ENCODE measurements at regions not wholly inside any gene's neighbourhood (a gene's known extent, or its start where the extent isn't known, plus 50 kb on each side); places are given as distances from the start of the nearest gene placed in this dataset.

DNA sequence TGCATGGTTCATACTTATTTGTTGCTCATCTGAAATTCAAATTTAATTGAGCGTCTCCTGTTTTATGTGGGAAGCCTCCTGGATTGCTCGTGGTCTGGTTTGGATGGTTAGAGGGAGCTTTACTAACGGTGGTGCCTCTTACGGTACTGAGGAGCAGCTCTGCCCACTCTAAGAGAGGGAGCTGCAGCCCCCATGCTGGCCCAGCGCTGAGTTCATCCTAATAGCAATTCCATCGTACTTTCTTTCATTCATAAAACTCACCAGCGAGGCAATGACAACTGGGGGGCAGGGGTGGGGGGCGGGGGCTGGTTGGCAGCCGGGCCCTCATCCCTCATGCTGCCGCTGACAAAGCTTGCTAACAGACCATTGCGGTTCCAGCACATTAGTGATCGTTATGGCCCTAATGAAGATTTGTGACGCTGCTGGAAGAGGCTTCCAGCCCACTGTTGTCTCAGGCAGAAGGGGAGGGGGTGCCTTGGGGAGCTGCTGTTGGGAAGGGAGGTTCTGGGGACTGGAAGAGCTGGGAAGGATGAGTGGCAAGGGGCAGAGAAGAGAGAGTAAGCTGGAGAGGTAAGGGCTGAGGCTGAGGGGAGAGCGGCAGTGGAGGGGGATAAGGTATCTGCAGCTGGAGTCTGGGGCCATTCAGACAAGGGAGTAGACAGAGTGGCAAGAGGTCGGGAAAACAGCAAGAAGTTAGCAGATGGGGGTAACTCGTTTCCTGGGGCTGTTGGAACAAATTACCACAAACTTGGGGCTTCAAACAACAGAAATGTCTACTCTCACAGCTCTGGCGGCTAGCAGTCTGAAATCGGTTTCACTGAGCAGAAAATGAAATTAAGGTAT is 238.1 kb downstream of the LPIN1 start:
- no TSS peak for BruUV-seq (replicated peaks)

GRCh38 chr2:11985817-11986566 is 239.6 kb downstream of the LPIN1 start:
- Histone ChIP-seq H3K4me2 (ENCODE audit: low read length) (no peak overlapping the region), H3K27ac (ENCODE audit: low read depth, low read length, poor library complexity, severe bottlenecking) (no peak overlapping the region), H3K9me3 (ENCODE audit: low read length) (no peaks in the 10 kb centered on the region), H2AFZ (ENCODE audit: low read length) (no peak overlapping the region), H3K79me2 (ENCODE audit: insufficient read depth, low read depth, low read length) (no peaks in the 10 kb centered on the region), H4K20me1 (ENCODE audit: insufficient read depth, low read length) (no peaks in the 10 kb centered on the region), H3K4me3 (ENCODE audit: low read depth, low read length, poor library complexity, severe bottlenecking) (no peak overlapping the region), H3K4me1 (ENCODE audit: insufficient read depth, low read length, poor library complexity, severe bottlenecking) (no peaks in the 10 kb centered on the region), H3K9me2 (ENCODE audit: insufficient read depth, low read length) (no peaks in the 10 kb centered on the region), H3K36me3 (ENCODE audit: insufficient read depth, low read length) (no peaks in the 10 kb centered on the region)
- ChIA-PET CTCF (ENCODE audit: unreplicated experiment) (interaction anchor here (1.3 kb wide), 1 partner anchor 15 kb away, joined by 3 read pairs; no protein-coding TSS in a partner anchor), POLR2A (interaction anchor here (0.6 to 1.2 kb wide), 6 partner anchors 9 to 1296 kb away, joined by 3 to 5 read pairs (median 4); no protein-coding TSS in a partner anchor)
- TF ChIP-seq EZH2phosphoT487 (IDR thresholded peaks at IDR 0.05; ENCODE audit: borderline replicate concordance, low read depth, low read length) = no peak
- TF ChIP-seq, protein P1, sequence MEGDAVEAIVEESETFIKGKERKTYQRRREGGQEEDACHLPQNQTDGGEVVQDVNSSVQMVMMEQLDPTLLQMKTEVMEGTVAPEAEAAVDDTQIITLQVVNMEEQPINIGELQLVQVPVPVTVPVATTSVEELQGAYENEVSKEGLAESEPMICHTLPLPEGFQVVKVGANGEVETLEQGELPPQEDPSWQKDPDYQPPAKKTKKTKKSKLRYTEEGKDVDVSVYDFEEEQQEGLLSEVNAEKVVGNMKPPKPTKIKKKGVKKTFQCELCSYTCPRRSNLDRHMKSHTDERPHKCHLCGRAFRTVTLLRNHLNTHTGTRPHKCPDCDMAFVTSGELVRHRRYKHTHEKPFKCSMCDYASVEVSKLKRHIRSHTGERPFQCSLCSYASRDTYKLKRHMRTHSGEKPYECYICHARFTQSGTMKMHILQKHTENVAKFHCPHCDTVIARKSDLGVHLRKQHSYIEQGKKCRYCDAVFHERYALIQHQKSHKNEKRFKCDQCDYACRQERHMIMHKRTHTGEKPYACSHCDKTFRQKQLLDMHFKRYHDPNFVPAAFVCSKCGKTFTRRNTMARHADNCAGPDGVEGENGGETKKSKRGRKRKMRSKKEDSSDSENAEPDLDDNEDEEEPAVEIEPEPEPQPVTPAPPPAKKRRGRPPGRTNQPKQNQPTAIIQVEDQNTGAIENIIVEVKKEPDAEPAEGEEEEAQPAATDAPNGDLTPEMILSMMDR (conservative IDR thresholded peaks at IDR 0.05; ENCODE audit: low read length) = no peak
- intact Hi-C loops (cut with micrococcal nuclease; ENCODE audit: unreplicated experiment) = no loop called here
- BruUV-seq (replicated peaks) = no TSS peak
- no peak for DNase-seq (ENCODE audit: low spot score)

More for the DNA sequence above, 238.1 kb downstream of the LPIN1 start:
- POLR2A ChIA-PET = interaction anchor here (0.9 to 1.2 kb wide), 2 partner anchors 8 to 15 kb away, joined by 4 read pairs; no protein-coding TSS in a partner anchor
- CTCF ChIA-PET (ENCODE audit: unreplicated experiment) = no interaction called here
- H3K36me3 ChIP-seq (ENCODE audit: insufficient read depth, low read length) = no peaks in the 10 kb centered on the region
- H3K9me3 ChIP-seq (ENCODE audit: low read length) = no peaks in the 10 kb centered on the region
- H2AFZ ChIP-seq (ENCODE audit: low read length) = no peak overlapping the region
- H3K79me2 ChIP-seq (ENCODE audit: insufficient read depth, low read depth, low read length) = no peaks in the 10 kb centered on the region
- no peak overlapping the region for H3K4me3 ChIP-seq (ENCODE audit: low read depth, low read length, poor library complexity, severe bottlenecking)
- DNase-seq (ENCODE audit: low spot score) = no peak
- no peak overlapping the region for H3K4me2 ChIP-seq (ENCODE audit: low read length)
- H4K20me1 ChIP-seq (ENCODE audit: insufficient read depth, low read length) = no peaks in the 10 kb centered on the region
- no peak overlapping the region for H3K27ac ChIP-seq (ENCODE audit: low read depth, low read length, poor library complexity, severe bottlenecking)
- H3K4me1 ChIP-seq (ENCODE audit: insufficient read depth, low read length, poor library complexity, severe bottlenecking) = no peaks in the 10 kb centered on the region
- no peak for TF ChIP-seq EZH2phosphoT487 (IDR thresholded peaks at IDR 0.05; ENCODE audit: borderline replicate concordance, low read depth, low read length)
- H3K9me2 ChIP-seq (ENCODE audit: insufficient read depth, low read length) = no peaks in the 10 kb centered on the region
- intact Hi-C loops (cut with micrococcal nuclease; ENCODE audit: unreplicated experiment) = no loop called here

DNA sequence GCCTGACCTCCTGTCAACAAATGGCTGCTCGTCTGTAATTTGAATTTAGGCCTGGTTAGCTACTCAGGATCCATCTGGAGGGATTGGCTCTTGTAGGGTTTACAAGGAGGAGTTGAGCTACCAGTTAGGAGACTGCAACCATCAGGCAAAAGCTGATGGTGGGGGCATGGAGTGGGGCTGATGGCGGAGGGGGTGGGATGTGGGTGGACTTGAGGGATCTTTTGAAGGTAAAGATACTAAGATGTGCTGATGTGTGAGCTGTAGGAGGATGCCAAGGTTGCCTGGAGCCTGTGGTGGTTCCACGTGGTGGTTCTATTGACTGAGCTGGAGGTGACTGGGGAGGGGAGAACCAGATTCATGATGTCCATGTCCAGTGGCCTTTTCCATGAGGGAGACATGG is 240.7 kb downstream of the LPIN1 start:
- no peak overlapping the region for H3K4me2 ChIP-seq (ENCODE audit: low read length)
- no peak overlapping the region for H3K27ac ChIP-seq (ENCODE audit: low read depth, low read length, poor library complexity, severe bottlenecking)
- DNase-seq (ENCODE audit: low spot score) = no peak
- ChIA-PET POLR2A (interaction anchor here (0.5 to 1.1 kb wide), 2 partner anchors 10 to 98 kb away, joined by 4 read pairs; no protein-coding TSS in a partner anchor), CTCF (ENCODE audit: unreplicated experiment) (interaction anchor here (1.3 kb wide), 1 partner anchor 14 kb away, joined by 3 read pairs; no protein-coding TSS in a partner anchor)
- H3K9me3 ChIP-seq (ENCODE audit: low read length) = no peaks in the 10 kb centered on the region
- H3K4me3 ChIP-seq (ENCODE audit: low read depth, low read length, poor library complexity, severe bottlenecking) = no peak overlapping the region
- H4K20me1 ChIP-seq (ENCODE audit: insufficient read depth, low read length) = no peaks in the 10 kb centered on the region
- no peak overlapping the region for H2AFZ ChIP-seq (ENCODE audit: low read length)
- H3K79me2 ChIP-seq (ENCODE audit: insufficient read depth, low read depth, low read length) = no peaks in the 10 kb centered on the region
- BruUV-seq (replicated peaks) = no TSS peak
- intact Hi-C loops (cut with micrococcal nuclease; ENCODE audit: unreplicated experiment) = no loop called here
- no peaks in the 10 kb centered on the region for H3K36me3 ChIP-seq (ENCODE audit: insufficient read depth, low read length)
- no peak for TF ChIP-seq EZH2phosphoT487 (IDR thresholded peaks at IDR 0.05; ENCODE audit: borderline replicate concordance, low read depth, low read length)
- TF ChIP-seq, protein P1 (conservative IDR thresholded peaks at IDR 0.05; ENCODE audit: low read length) = no peak
- no peaks in the 10 kb centered on the region for H3K9me2 ChIP-seq (ENCODE audit: insufficient read depth, low read length)
- no peaks in the 10 kb centered on the region for H3K4me1 ChIP-seq (ENCODE audit: insufficient read depth, low read length, poor library complexity, severe bottlenecking)
